B cell (primary cell): ENCODE measurements at regions not wholly inside any gene's neighbourhood (a gene's known extent, or its start where the extent isn't known, plus 50 kb on each side); places are given as distances from the start of the nearest gene placed in this dataset.

Experiments
- CTCF ChIP-seq: fragments of 200-600 bp; IDR thresholded peaks from one replicate; pipeline ENCODE4 v1.8.0; 2022; ENCODE audit warnings: antibody characterized with exemption, mild to moderate bottlenecking
- EZH2 ChIP-seq: IDR thresholded peaks from 2 replicates; pipeline ENCODE4 v1.6.1; 2012; ENCODE audit warnings: borderline replicate concordance, low read depth, mild to moderate bottlenecking, moderate library complexity, low read length; ENCODE audit not compliant: insufficient read depth, poor library complexity, severe bottlenecking

- no peak for TF ChIP-seq CTCF
- no peak for TF ChIP-seq EZH2
Measured at GRCh38 chr3:117695321-117695720, 985.7 kb downstream of the TUSC7 start.
